ENCODE measurements at regions not wholly inside any gene's neighbourhood (a gene's known extent, or its start where the extent isn't known, plus 50 kb on each side); places are given as distances from the start of the nearest gene placed in this dataset.

- TF ChIP-seq RAD21 (CRISPR knock-in tag; conservative IDR thresholded peaks at IDR 0.05 in 1 of 2, IDR thresholded peaks at IDR 0.05 in 1 of 2) (no peak), CLOCK (CRISPR knock-in tag; IDR thresholded peaks at IDR 0.05; ENCODE audit: borderline replicate concordance) (no peak), PHF8 (IDR thresholded peaks at IDR 0.05; ENCODE audit: borderline replicate concordance, low read length) (no peak), RAD51 (IDR thresholded peaks at IDR 0.05; ENCODE audit: borderline replicate concordance, low read depth) (no peak), HNRNPUL1 (IDR thresholded peaks at IDR 0.05; ENCODE audit: low read length) (no peak), CREB3 (tag; conservative IDR thresholded peaks at IDR 0.05; ENCODE audit: low read depth) (peak; percentile 99), HLTF (IDR thresholded peaks at IDR 0.05) (no peak), LARP7 (IDR thresholded peaks at IDR 0.05) (no peak), ZNF316 (IDR thresholded peaks at IDR 0.05) (no peak), NCOA4 (IDR thresholded peaks at IDR 0.05; ENCODE audit: partially characterized antibody) (no peak), GABPA (tag; conservative IDR thresholded peaks at IDR 0.05; ENCODE audit: low read depth) (no peak), RBM39 (optimal IDR thresholded peaks at IDR 0.05; ENCODE audit: low read depth, low read length) (no peak), BRCA1 (IDR thresholded peaks at IDR 0.05) (no peak), BRCA1 (CRISPR knock-in tag; IDR thresholded peaks at IDR 0.05) (no peak), SMARCE1 (IDR thresholded peaks at IDR 0.05) (no peak), NFATC3 (IDR thresholded peaks at IDR 0.05) (no peak), TFE3 (CRISPR knock-in tag; IDR thresholded peaks at IDR 0.05) (no peak), XRCC5 (IDR thresholded peaks at IDR 0.05; ENCODE audit: low read depth, low read length) (no peak), HDAC2 (IDR thresholded peaks at IDR 0.05) (no peak), KLF10 (CRISPR knock-in tag; IDR thresholded peaks at IDR 0.05) (no peak), NEUROD1 (IDR thresholded peaks at IDR 0.05; ENCODE audit: borderline replicate concordance, low read depth, low read length, partially characterized antibody) (no peak), CHCHD3 (CRISPR knock-in tag; IDR thresholded peaks at IDR 0.05) (no peak), IFI16 (CRISPR knock-in tag; IDR thresholded peaks at IDR 0.05) (no peak), STAT6 (CRISPR knock-in tag; IDR thresholded peaks at IDR 0.05) (no peak)
Observed at GRCh38 chr16:26969589-26970231, 97.0 kb upstream of the C16orf82 start (continued).
